HG03432 (cell line): ENCODE measurements at regions not wholly inside any gene's neighbourhood (a gene's known extent, or its start where the extent isn't known, plus 50 kb on each side); places are given as distances from the start of the nearest gene placed in this dataset.

ENCODE experiments used
- ATAC-seq: cut with Tn5 transposase; IDR thresholded peaks from one replicate; pipeline ENCODE4 v1.9.1; 2021; ENCODE audit warnings: mild to moderate bottlenecking, moderate library complexity; ENCODE audit not compliant: unreplicated experiment

GRCh38 chr12:107610021-107610859 is 75.4 kb upstream of the PWP1 start:
- no peak for ATAC-seq

GRCh38 chr12:107612508-107612907 is 73.1 kb upstream of the PWP1 start:
- ATAC-seq: no peak

DNA sequence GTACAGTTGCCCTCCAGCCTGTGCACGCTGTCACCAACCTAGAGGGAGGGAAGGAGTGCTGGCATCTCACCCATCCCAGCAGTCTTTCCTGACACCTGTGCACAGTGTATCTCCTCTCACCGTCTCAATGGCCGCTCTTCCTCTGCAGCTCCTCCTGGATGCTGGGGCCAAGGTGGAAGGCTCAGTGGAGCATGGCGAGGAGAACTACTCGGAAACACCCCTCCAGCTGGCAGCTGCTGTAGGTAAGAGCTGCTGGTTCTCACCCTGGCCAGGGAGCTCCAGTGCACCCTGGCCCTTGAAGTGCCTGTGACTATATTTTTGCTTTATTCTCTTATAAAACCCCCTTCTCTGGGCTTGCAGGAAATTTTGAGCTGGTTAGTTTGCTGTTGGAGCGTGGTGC is 68.7 kb upstream of the PWP1 start:
- ATAC-seq: no peak

- no peak for ATAC-seq
Measured at GRCh38 chr12:107618106-107618505, 67.5 kb upstream of the PWP1 start.

DNA sequence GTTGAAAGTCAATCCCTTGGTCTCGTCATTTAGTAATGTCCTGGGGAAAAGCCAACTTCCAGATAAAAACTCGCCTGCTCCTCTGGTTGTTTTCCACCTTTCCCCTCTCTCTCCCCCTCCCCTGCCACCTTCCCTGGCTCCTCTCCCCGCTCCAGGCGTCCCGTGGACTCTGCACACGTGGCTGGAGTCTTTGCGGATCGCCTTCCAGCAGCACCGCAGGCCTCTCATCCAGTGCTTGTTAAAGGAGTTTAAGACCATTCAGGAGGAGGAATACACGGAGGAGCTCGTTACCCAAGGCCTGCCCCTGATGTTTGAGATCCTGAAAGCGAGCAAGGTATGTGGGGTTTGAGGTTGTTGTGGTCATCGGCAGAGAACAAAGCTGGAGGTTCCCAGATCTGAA is 65.8 kb upstream of the PWP1 start:
- no peak for ATAC-seq

DNA sequence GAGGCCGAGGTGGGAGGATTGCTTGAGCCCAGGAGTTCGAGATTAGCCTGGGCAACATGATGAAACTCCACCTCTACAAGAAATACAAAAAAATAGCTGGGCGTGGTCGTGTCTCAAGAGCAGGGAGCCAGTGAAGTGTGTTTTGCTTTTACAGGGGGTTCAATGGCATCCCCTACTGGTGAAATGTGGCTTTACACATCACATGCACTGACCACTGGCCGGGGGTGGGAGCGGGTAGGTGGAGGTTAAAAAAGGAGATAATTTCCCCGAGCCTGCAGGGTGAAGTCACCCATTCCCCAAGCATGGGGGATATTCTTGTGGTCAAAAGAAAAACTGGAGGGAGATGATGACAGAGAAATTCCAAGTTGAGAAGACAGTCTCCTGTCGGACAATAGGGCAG is 63.6 kb upstream of the PWP1 start:
- no peak for ATAC-seq

GRCh38 chr12:107624493-107624892 is 61.1 kb upstream of the PWP1 start:
- ATAC-seq: no peak

DNA sequence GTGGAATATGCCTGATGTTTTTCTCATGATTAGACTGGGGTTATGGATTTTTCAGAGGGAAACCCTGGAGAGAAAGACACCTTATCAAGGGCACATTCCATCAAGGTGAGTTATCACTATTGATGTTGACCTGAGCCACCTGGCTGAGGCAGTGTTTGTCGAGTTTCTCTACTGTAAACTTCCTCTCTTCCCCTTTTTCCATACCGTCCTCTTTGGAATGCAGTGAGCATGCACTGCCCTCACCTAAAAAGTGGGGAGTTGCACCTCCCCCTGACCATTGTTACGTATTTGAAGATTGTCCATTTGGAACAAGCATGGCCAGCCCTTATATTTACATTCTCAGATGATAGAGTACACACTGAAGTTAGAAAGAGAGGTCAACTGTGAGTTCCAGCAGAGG is 53.9 kb upstream of the PWP1 start:
- ATAC-seq: no peak

- no peak for ATAC-seq
Measured at GRCh38 chr12:107632246-107632645, 53.4 kb upstream of the PWP1 start.

GRCh38 chr12:107634530-107634929 is 51.1 kb upstream of the PWP1 start:
- no peak for ATAC-seq

DNA sequence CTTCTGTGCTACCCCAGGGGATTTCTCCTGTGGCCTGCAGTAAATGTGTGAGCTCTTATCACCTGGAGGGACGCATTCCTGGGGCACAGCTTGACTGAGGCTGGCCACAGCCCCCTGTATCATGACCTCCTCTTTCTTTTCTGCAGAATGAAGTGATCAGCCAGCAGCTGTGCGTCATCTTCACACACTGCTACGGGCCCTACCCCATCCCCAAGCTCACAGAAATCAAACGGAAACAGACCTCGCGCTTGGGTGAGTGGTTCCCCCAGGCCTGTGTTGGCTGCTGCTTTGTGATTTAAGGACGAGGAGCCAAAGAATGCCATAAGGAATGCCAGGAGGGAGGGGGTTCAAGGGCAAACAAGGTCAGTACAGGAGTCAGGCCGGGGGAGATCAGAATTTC is 50.5 kb upstream of the PWP1 start:
- ATAC-seq: no peak
